ENCODE measurements at regions not wholly inside any gene's neighbourhood (a gene's known extent, or its start where the extent isn't known, plus 50 kb on each side); places are given as distances from the start of the nearest gene placed in this dataset.

DNA sequence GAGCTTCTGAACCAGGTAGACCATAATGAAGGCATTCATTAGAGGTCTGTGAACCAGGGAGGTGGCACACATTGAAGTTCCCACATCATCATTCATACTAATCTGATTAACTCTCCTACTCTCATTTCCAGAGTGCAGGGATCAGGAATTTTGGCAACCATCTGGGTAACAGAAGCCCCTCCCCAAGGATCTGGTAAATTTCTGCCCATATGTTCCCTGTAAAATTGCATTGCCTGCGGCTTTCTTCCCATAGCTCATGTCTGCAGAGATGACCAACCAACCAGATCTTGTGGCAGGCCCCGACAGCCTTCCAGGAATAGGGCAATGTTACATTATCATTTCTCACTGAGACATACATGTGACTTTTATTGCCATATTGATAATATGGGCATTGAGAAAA lies 111.4 kb upstream of the CHL1 start (continued):
- TF ChIP-seq, protein P1, sequence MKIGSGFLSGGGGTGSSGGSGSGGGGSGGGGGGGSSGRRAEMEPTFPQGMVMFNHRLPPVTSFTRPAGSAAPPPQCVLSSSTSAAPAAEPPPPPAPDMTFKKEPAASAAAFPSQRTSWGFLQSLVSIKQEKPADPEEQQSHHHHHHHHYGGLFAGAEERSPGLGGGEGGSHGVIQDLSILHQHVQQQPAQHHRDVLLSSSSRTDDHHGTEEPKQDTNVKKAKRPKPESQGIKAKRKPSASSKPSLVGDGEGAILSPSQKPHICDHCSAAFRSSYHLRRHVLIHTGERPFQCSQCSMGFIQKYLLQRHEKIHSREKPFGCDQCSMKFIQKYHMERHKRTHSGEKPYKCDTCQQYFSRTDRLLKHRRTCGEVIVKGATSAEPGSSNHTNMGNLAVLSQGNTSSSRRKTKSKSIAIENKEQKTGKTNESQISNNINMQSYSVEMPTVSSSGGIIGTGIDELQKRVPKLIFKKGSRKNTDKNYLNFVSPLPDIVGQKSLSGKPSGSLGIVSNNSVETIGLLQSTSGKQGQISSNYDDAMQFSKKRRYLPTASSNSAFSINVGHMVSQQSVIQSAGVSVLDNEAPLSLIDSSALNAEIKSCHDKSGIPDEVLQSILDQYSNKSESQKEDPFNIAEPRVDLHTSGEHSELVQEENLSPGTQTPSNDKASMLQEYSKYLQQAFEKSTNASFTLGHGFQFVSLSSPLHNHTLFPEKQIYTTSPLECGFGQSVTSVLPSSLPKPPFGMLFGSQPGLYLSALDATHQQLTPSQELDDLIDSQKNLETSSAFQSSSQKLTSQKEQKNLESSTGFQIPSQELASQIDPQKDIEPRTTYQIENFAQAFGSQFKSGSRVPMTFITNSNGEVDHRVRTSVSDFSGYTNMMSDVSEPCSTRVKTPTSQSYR (CRISPR knock-in tag; IDR thresholded peaks at IDR 0.05), result no peak
- TF ChIP-seq CBFB (CRISPR knock-in tag; IDR thresholded peaks at IDR 0.05; ENCODE audit: low read depth) (no peak), ZNF219 (CRISPR knock-in tag; IDR thresholded peaks at IDR 0.05; ENCODE audit: borderline replicate concordance) (no peak), ELF4 (CRISPR knock-in tag; IDR thresholded peaks at IDR 0.05; ENCODE audit: low read depth) (no peak)
- TF ChIP-seq, protein P2, sequence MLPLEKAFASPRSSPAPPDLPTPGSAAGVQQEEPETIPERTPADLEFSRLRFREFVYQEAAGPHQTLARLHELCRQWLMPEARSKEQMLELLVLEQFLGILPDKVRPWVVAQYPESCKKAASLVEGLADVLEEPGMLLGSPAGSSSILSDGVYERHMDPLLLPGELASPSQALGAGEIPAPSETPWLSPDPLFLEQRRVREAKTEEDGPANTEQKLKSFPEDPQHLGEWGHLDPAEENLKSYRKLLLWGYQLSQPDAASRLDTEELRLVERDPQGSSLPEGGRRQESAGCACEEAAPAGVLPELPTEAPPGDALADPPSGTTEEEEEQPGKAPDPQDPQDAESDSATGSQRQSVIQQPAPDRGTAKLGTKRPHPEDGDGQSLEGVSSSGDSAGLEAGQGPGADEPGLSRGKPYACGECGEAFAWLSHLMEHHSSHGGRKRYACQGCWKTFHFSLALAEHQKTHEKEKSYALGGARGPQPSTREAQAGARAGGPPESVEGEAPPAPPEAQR (CRISPR knock-in tag; IDR thresholded peaks at IDR 0.05), result no peak

DNA sequence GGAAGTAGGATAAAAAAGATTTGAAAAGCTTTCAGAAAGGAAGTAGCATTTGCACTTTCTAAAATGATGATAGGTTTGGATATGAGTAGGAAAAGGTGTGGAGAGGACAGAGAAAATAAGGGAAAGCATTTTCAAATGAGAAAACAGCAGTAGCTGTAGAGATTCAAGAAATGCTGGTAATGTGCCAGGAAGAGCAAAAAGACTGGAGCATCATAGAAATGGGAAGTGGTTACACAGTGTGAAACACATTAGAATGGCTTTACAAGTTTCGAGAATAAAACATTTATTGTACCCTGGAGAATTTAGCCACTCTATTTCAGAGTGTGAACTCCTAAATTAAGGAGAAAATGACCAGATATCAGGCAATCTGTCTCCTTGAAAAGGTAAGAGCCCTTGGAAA lies 108.3 kb upstream of the CHL1 start:
- ChIA-PET CTCF (no interaction called here), POLR2A (no interaction called here)
- Mint-ChIP-seq H3K4me3 (no peak overlapping the region), H3K27me3 (ENCODE audit: low read depth) (peaks cover 6% of the 10 kb centered on the region), H3K36me3 (peaks cover 79% of the 10 kb centered on the region), H3K27ac (no peak overlapping the region), H3K9me3 (peaks cover 87% of the 10 kb centered on the region), H3K4me1 (no peaks in the 10 kb centered on the region)
- no peak for DNase-seq (ENCODE audit: low spot score)
- TF ChIP-seq, protein P3, sequence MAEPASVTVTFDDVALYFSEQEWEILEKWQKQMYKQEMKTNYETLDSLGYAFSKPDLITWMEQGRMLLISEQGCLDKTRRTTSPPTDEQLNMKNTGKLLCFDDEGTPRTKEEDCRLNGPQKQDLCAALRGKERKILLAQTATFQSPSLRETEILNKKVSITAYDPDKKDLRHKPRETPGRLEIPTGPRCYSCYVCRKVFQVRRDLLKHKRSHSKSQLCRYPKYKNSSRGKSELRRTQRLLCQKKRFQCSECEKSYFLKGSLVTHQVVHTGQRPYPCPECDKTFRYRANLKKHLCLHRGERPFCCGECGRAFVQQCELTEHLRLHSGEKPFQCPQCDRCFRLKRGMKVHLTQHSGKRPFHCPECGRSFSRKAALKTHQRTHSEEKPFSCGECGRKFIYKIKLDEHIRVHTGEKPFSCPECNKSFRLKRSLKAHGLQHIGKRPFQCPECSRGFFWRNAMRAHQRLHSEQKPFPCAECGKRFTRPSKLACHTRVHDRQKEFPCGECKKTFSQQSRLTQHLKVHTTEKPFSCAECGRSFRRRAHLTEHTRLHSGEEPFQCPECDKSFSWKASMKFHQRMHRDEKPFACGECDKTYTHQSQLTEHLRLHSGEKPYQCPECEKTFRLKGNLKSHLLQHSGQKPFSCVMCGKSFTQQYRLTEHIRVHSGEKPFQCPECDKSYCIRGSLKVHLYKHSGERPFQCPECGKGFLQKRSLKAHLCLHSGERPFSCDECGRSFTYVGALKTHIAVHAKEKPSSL (CRISPR knock-in tag; conservative IDR thresholded peaks at IDR 0.05), result no peak
- TF ChIP-seq TEAD1 (CRISPR knock-in tag; IDR thresholded peaks at IDR 0.05), result no peak
- TF ChIP-seq, protein P4, sequence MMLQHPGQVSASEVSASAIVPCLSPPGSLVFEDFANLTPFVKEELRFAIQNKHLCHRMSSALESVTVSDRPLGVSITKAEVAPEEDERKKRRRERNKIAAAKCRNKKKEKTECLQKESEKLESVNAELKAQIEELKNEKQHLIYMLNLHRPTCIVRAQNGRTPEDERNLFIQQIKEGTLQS (CRISPR knock-in tag; conservative IDR thresholded peaks at IDR 0.05), result no peak
- no peak for TF ChIP-seq MYBL2 (CRISPR knock-in tag; IDR thresholded peaks at IDR 0.05)
- ATAC-seq, result no peak

DNA sequence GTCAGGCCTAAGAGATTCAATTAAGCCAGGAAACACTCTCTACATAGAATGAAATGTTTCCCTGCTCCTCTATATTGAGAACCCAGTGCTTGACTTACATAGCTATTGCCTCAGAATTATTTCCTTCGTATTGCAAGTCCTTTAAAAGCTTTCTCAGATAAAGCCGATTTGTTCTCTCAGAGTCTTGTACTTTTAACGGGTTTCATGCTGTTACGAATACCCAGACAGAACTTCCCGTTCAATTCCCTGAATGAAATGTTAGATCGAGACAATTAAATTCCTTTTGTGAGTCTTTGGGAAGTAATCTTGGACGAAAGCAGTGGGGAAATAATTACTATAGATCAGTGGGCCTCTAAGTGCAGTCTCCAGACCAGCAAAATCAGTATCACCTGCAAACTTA lies 102.8 kb upstream of the CHL1 start:
- no peaks in the 10 kb centered on the region for H3K4me1 Mint-ChIP-seq
- DNase-seq (ENCODE audit: low spot score) (no peak), ATAC-seq (no peak)
- H3K36me3 Mint-ChIP-seq, result peaks cover 77% of the 10 kb centered on the region
- peaks cover 94% of the 10 kb centered on the region for H3K9me3 Mint-ChIP-seq
- no peak for TF ChIP-seq SP1 (CRISPR knock-in tag; conservative IDR thresholded peaks at IDR 0.05)
- no peak for TF ChIP-seq HMGA2 (CRISPR knock-in tag; IDR thresholded peaks at IDR 0.05)
- TF ChIP-seq, protein P5, sequence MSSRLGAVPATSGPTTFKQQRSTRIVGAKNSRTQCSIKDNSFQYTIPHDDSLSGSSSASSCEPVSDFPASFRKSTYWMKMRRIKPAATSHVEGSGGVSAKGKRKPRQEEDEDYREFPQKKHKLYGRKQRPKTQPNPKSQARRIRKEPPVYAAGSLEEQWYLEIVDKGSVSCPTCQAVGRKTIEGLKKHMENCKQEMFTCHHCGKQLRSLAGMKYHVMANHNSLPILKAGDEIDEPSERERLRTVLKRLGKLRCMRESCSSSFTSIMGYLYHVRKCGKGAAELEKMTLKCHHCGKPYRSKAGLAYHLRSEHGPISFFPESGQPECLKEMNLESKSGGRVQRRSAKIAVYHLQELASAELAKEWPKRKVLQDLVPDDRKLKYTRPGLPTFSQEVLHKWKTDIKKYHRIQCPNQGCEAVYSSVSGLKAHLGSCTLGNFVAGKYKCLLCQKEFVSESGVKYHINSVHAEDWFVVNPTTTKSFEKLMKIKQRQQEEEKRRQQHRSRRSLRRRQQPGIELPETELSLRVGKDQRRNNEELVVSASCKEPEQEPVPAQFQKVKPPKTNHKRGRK (CRISPR knock-in tag; IDR thresholded peaks at IDR 0.05; ENCODE audit: borderline replicate concordance), result no peak
- TF ChIP-seq, protein P6, sequence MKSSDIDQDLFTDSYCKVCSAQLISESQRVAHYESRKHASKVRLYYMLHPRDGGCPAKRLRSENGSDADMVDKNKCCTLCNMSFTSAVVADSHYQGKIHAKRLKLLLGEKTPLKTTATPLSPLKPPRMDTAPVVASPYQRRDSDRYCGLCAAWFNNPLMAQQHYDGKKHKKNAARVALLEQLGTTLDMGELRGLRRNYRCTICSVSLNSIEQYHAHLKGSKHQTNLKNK (CRISPR knock-in tag; IDR thresholded peaks at IDR 0.05), result no peak
- no peak for TF ChIP-seq SMAD3 (CRISPR knock-in tag; IDR thresholded peaks at IDR 0.05; ENCODE audit: borderline replicate concordance)
- no peak for TF ChIP-seq OVOL2 (CRISPR knock-in tag; IDR thresholded peaks at IDR 0.05; ENCODE audit: borderline replicate concordance)
- no peak for TF ChIP-seq ZNF121 (CRISPR knock-in tag; IDR thresholded peaks at IDR 0.05)
- no peak for TF ChIP-seq IRF2 (CRISPR knock-in tag; IDR thresholded peaks at IDR 0.05; ENCODE audit: borderline replicate concordance, low read depth)
- no peak for TF ChIP-seq TEAD4 (CRISPR knock-in tag; IDR thresholded peaks at IDR 0.05)
- TF ChIP-seq ZNF416 (CRISPR knock-in tag; IDR thresholded peaks at IDR 0.05), result no peak
- TF ChIP-seq ZBTB21 (CRISPR knock-in tag; IDR thresholded peaks at IDR 0.05; ENCODE audit: borderline replicate concordance), result no peak
- TF ChIP-seq GRHL2 (CRISPR knock-in tag; IDR thresholded peaks at IDR 0.05; ENCODE audit: insufficient replicate concordance, severe bottlenecking), result no peak
- ChIA-PET CTCF (no interaction called here), POLR2A (no interaction called here)
- H3K4me3 Mint-ChIP-seq, result no peak overlapping the region
- H3K27ac Mint-ChIP-seq, result no peak overlapping the region
- H3K27me3 Mint-ChIP-seq (ENCODE audit: low read depth), result peaks cover 6% of the 10 kb centered on the region
